Caco-2 (cell line): ENCODE measurements at regions not wholly inside any gene's neighbourhood (a gene's known extent, or its start where the extent isn't known, plus 50 kb on each side); places are given as distances from the start of the nearest gene placed in this dataset.

ENCODE experiments used
- BruUV-seq: library from RNA; stranded (reverse); fragments of 400-500 nt; replicated peaks from 2 replicates; lab custom pipeline; 2021; lab: Mats Ljungman, UMichigan
- CTCF ChIA-PET: fragments of 300-600 bp; sonication (Branson Sonifier 250); formaldehyde crosslinking; loops from one replicate; lab custom pipeline; 2022; ENCODE audit warnings: antibody characterized with exemption; lab: Charles Lee
- POLR2A ChIA-PET: fragments of 300-600 bp; sonication (Branson Sonifier 250); formaldehyde crosslinking; loops from one replicate; lab custom pipeline; 2022; ENCODE audit warnings: antibody characterized with exemption; lab: Charles Lee
- DNase-seq, 2 experiments: peaks; one replicate each; pipeline versions ENCODE4 v3.0.0 to v3.0.0-alpha.2; 2020 to 2022
- H3K27me3 ChIP-seq: replicated peaks from 2 replicates; pipeline ENCODE4 v1.6.0; 2011; ENCODE audit warnings: low read length; ENCODE audit not compliant: control insufficient read depth, insufficient read depth
- H3K36me3 ChIP-seq: 2 replicates; pipeline ENCODE4 v1.5.1; 2011; ENCODE audit warnings: low read length; ENCODE audit not compliant: control insufficient read depth, insufficient read depth
- H3K4me1 ChIP-seq: fragments of 250-450 bp; sonication (Bioruptor Pico); 2 replicates; pipeline ENCODE4 v1.5.1; 2020; ENCODE audit warnings: mild to moderate bottlenecking
- H3K4me3 ChIP-seq: 2 replicates; pipeline ENCODE4 v1.5.1; 2011; ENCODE audit warnings: low read depth, mild to moderate bottlenecking, control low read depth, low read length
- H3K9me3 ChIP-seq: fragments of 250-450 bp; sonication (Bioruptor Pico); 2 replicates; pipeline ENCODE4 v1.5.1; 2020; ENCODE audit warnings: mild to moderate bottlenecking, moderate library complexity
- H3K27ac Mint-ChIP-seq: one replicate; pipeline ENCODE4 v1.8.0; 2022; ENCODE audit warnings: mixed read lengths; ENCODE audit not compliant: unreplicated experiment
- H3K27me3 Mint-ChIP-seq: one replicate; pipeline ENCODE4 v1.8.0; 2022; ENCODE audit warnings: mixed read lengths; ENCODE audit not compliant: insufficient read depth, unreplicated experiment
- H3K36me3 Mint-ChIP-seq: one replicate; pipeline ENCODE4 v1.8.0; 2022; ENCODE audit warnings: mild to moderate bottlenecking, mixed read lengths; ENCODE audit not compliant: insufficient read depth, unreplicated experiment
- H3K4me1 Mint-ChIP-seq: one replicate; pipeline ENCODE4 v1.8.0; 2022; ENCODE audit warnings: low read depth, mixed read lengths; ENCODE audit not compliant: unreplicated experiment
- H3K4me3 Mint-ChIP-seq: one replicate; pipeline ENCODE4 v1.8.0; 2022; ENCODE audit warnings: mild to moderate bottlenecking, moderate library complexity, mixed read lengths; ENCODE audit not compliant: unreplicated experiment
- H3K9me3 Mint-ChIP-seq: one replicate; pipeline ENCODE4 v1.8.0; 2022; ENCODE audit warnings: mixed read lengths; ENCODE audit not compliant: unreplicated experiment
- CTCF ChIP-seq, 2 experiments: fragments of 200-600 bp in 1 of 2; IDR thresholded peaks; 1 replicate in 1 of 2; 2 replicates in 1 of 2; pipeline versions ENCODE4 v1.5.1 to v1.8.0; 2011 to 2022; ENCODE audit warnings: antibody characterized with exemption in 1 of 2, control low read depth in 1 of 2, inconsistent platforms in 1 of 2, low read depth in 1 of 2, low read length in 1 of 2, mild to moderate bottlenecking in 1 of 2, moderate library complexity in 1 of 2; ENCODE audit not compliant: insufficient read depth in 1 of 2, severe bottlenecking in 1 of 2, unreplicated experiment in 1 of 2
- intact Hi-C: fragments of 100-400 bp; cut with micrococcal nuclease; formaldehyde crosslinking; loops from one replicate; pipeline ENCODE4 v1.10.0; 2022; ENCODE audit not compliant: unreplicated experiment

DNA sequence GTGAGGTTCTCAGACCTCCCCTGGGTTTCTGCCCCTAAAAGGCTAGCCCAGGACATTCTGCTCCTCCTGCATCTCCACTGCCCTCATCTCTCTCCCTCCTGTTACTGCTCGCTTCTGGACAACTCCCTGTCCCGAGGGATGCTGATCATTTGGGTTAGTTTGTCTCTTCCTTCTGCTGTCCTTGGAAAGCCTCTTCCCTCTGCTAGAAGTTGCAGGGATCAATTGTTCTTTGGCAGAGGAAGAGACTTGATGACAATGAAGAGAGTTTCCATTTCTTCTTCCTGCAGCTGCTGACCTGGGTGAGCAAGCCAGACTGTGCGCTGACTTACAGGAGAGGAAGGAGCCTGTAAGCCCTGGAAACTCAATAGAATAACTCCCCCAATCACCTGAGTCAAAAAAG is 68.9 kb downstream of the RDH14 start:
- intact Hi-C loops = no loop called here
- Mint-ChIP-seq H3K9me3 (no peaks in the 10 kb centered on the region), H3K4me3 (no peak overlapping the region), H3K27ac (no peak overlapping the region), H3K4me1 (no peaks in the 10 kb centered on the region), H3K36me3 (no peaks in the 10 kb centered on the region), H3K27me3 (peaks cover 11% of the 10 kb centered on the region)
- Histone ChIP-seq H3K27me3 (no peaks in the 10 kb centered on the region), H3K4me3 (no peak overlapping the region), H3K4me1 (no peaks in the 10 kb centered on the region), H3K9me3 (no peaks in the 10 kb centered on the region), H3K36me3 (no peaks in the 10 kb centered on the region)
- POLR2A ChIA-PET = no interaction called here
- no peak for TF ChIP-seq CTCF (IDR thresholded peaks at IDR 0.05; ENCODE audit: insufficient read depth in 1 of 2, low read depth in 1 of 2, low read length in 1 of 2, severe bottlenecking in 1 of 2, unreplicated experiment in 1 of 2)
- CTCF ChIA-PET = no interaction called here
- DNase-seq = no peak
- BruUV-seq = no TSS peak

DNA sequence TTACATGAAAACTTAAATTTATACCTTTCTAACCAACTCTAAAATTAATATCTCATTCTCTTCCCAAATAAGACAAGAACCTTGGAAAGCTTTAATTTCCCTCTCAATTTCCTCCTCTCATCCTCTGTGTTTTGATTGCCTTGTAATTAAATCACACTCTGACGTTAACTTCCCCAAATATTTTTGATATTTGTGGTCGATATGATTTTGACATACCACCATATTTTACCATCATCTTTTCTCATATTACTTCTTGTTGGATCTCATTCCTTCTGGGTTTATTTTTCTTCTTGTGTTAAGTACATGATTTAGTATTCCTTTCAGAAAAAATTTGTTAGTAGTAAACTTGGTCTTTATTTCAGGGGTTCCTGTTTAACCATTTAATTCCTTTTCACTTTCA is 69.6 kb downstream of the RDH14 start:
- Mint-ChIP-seq H3K36me3 (no peaks in the 10 kb centered on the region), H3K9me3 (no peaks in the 10 kb centered on the region), H3K27ac (no peak overlapping the region), H3K4me3 (no peak overlapping the region), H3K27me3 (peaks cover 11% of the 10 kb centered on the region), H3K4me1 (no peaks in the 10 kb centered on the region)
- CTCF ChIA-PET = no interaction called here
- intact Hi-C loops = no loop called here
- BruUV-seq = no TSS peak
- H3K9me3 ChIP-seq = no peaks in the 10 kb centered on the region
- H3K27me3 ChIP-seq = no peaks in the 10 kb centered on the region
- H3K4me1 ChIP-seq = no peaks in the 10 kb centered on the region
- POLR2A ChIA-PET = no interaction called here
- H3K4me3 ChIP-seq = no peak overlapping the region
- TF ChIP-seq CTCF (IDR thresholded peaks at IDR 0.05; ENCODE audit: insufficient read depth in 1 of 2, low read depth in 1 of 2, low read length in 1 of 2, severe bottlenecking in 1 of 2, unreplicated experiment in 1 of 2) = no peak
- no peaks in the 10 kb centered on the region for H3K36me3 ChIP-seq
- DNase-seq = no peak

DNA sequence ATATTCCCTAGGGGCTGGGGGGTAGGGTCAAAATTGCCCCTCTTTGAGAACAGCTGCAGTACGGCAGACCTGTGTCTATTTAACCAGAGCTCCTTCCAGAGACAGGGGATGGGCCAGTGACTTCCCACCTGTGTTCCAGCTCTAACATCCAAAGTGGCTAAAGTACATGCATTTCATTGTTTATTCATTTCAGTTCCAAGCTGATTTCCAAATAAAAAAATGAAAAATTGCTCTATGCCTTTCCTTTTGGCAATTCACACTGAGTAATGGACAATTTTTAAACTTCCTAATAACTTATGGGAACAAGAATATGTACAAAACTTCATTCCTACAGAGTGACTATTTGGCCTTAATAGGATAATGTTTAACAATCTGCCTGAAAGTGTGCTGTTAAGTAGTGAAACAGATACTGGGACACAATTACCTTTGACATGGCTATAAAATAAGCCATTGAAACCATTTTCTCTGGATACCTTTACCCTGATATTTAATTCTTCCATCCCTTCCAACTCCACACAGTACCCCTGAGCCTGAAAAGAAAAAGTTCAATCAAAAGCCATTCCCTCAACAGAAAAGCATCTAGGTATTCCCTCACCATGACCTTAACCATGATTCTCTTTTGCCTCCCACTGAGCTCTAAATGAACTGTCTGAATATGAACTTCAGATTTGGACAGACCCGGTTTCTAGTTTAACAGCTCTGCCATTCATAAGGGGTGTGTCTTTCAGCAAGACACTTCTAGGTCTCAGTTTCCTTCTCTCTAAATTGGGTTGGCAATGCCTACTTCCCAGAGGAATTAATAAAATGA is 73.1 kb downstream of the RDH14 start:
- no TSS peak for BruUV-seq
- no peaks in the 10 kb centered on the region for H3K4me1 Mint-ChIP-seq
- H3K4me1 ChIP-seq = no peaks in the 10 kb centered on the region
- no peaks in the 10 kb centered on the region for H3K9me3 Mint-ChIP-seq
- H3K36me3 ChIP-seq = no peaks in the 10 kb centered on the region
- POLR2A ChIA-PET = no interaction called here
- CTCF ChIA-PET = no interaction called here
- no peaks in the 10 kb centered on the region for H3K9me3 ChIP-seq
- no peak for TF ChIP-seq CTCF (IDR thresholded peaks at IDR 0.05; ENCODE audit: insufficient read depth in 1 of 2, low read depth in 1 of 2, low read length in 1 of 2, severe bottlenecking in 1 of 2, unreplicated experiment in 1 of 2)
- no peak overlapping the region for H3K27ac Mint-ChIP-seq
- H3K4me3 ChIP-seq = no peak overlapping the region
- H3K4me3 Mint-ChIP-seq = no peak overlapping the region
- H3K27me3 ChIP-seq = no peaks in the 10 kb centered on the region; the same call in 1 of the 2 replicates
- intact Hi-C loops = no loop called here
- DNase-seq = no peak
- H3K36me3 Mint-ChIP-seq = no peaks in the 10 kb centered on the region
- peaks cover 7% of the 10 kb centered on the region for H3K27me3 Mint-ChIP-seq
